Kidney epithelial cell (primary cell): ENCODE measurements at regions not wholly inside any gene's neighbourhood (a gene's known extent, or its start where the extent isn't known, plus 50 kb on each side); places are given as distances from the start of the nearest gene placed in this dataset.

Experiments used
- DNase-seq: peaks from one replicate; pipeline ENCODE4 v3.0.0-alpha.2; 2010; ENCODE audit warnings: low read depth
- H3K27me3 ChIP-seq: 2 replicates; pipeline ENCODE4 v1.6.0; 2011; ENCODE audit warnings: low read length; ENCODE audit not compliant: control insufficient read depth, insufficient read depth
- H3K36me3 ChIP-seq: 2 replicates; pipeline ENCODE4 v1.5.1; 2011; ENCODE audit warnings: low read length; ENCODE audit not compliant: control insufficient read depth, insufficient read depth
- H3K4me3 ChIP-seq: 2 replicates; pipeline ENCODE4 v1.5.1; 2011; ENCODE audit warnings: low read depth, mild to moderate bottlenecking, control low read depth, low read length
- CTCF ChIP-seq: IDR thresholded peaks from 2 replicates; pipeline ENCODE4 v1.5.1; 2011; ENCODE audit warnings: mild to moderate bottlenecking, moderate library complexity, low read length, control low read depth, inconsistent platforms; ENCODE audit not compliant: insufficient read depth, poor library complexity, severe bottlenecking

GRCh38 chr9:99593610-99594009 lies 228.1 kb upstream of the NR4A3 start:
- TF ChIP-seq CTCF: no peak
- no peak for DNase-seq
- Histone ChIP-seq H3K36me3 (no peaks in the 10 kb centered on the region), H3K4me3 (no peak overlapping the region), H3K27me3 (no peaks in the 10 kb centered on the region)

GRCh38 chr9:99594056-99594780 lies 227.5 kb upstream of the NR4A3 start:
- no peaks in the 10 kb centered on the region for H3K27me3 ChIP-seq
- no peak for TF ChIP-seq CTCF
- H3K36me3 ChIP-seq: no peaks in the 10 kb centered on the region
- DNase-seq: no peak
- no peak overlapping the region for H3K4me3 ChIP-seq

- no peak for TF ChIP-seq CTCF
- Histone ChIP-seq H3K27me3 (no peaks in the 10 kb centered on the region), H3K4me3 (no peak overlapping the region), H3K36me3 (no peaks in the 10 kb centered on the region)
- DNase-seq: no peak
Measured at GRCh38 chr9:99595796-99596195, 225.9 kb upstream of the NR4A3 start.

- Histone ChIP-seq H3K4me3 (no peak overlapping the region), H3K36me3 (no peaks in the 10 kb centered on the region), H3K27me3 (no peaks in the 10 kb centered on the region)
- no peak for TF ChIP-seq CTCF
- no peak for DNase-seq
Measured at GRCh38 chr9:99601571-99602111, 220.0 kb upstream of the NR4A3 start.

- H3K4me3 ChIP-seq: no peak overlapping the region
- no peak for TF ChIP-seq CTCF
- H3K36me3 ChIP-seq: no peaks in the 10 kb centered on the region
- no peaks in the 10 kb centered on the region for H3K27me3 ChIP-seq
- DNase-seq: no peak
Measured at GRCh38 chr9:99602854-99603253, 218.8 kb upstream of the NR4A3 start.
